GM12878 (cell line): ENCODE measurements at regions not wholly inside any gene's neighbourhood (a gene's known extent, or its start where the extent isn't known, plus 50 kb on each side); places are given as distances from the start of the nearest gene placed in this dataset.

Source experiments
- ATAC-seq: fragments of 200-7000 bp; cut with Tn5 transposase; 3 replicates; pipeline ENCODE4 v1.9.1; 2020; ENCODE audit warnings: mild to moderate bottlenecking, moderate library complexity
- BruUV-seq: library from RNA; stranded (reverse); fragments of 400-500 nt; replicated peaks from 2 replicates; lab custom pipeline; 2021; lab: Mats Ljungman, UMichigan
- CTCF ChIA-PET: fragments of 300-600 bp; sonication (Branson Sonifier 250); formaldehyde crosslinking; extraction: SDS; loops from one replicate; lab custom pipeline; 2021; ENCODE audit warnings: inconsistent platforms; lab: Yijun Ruan, JAX
- POLR2A ChIA-PET: fragments of 350-600 bp; formaldehyde crosslinking; extraction: SDS; loops from one replicate; lab custom pipeline; 2021; ENCODE audit warnings: inconsistent platforms; lab: Charles Lee
- RAD21 ChIA-PET: fragments of 300-600 bp; sonication (Branson Sonifier 250); formaldehyde crosslinking; loops from one replicate; lab custom pipeline; 2023; ENCODE audit warnings: antibody characterized with exemption; ENCODE audit not compliant: unreplicated experiment; lab: Charles Lee
- SMC1A ChIA-PET: fragments of 300-600 bp; sonication (Branson Sonifier 250); formaldehyde crosslinking; loops from one replicate; lab custom pipeline; 2023; ENCODE audit not compliant: unreplicated experiment, uncharacterized antibody; lab: Charles Lee
- DNase-seq: peaks from one replicate; pipeline ENCODE4 v3.0.0-alpha.2; 2011; ENCODE audit warnings: low read depth, low spot score
- FAIRE-seq: peaks from 3 replicates; lab custom pipeline; 2011; peaks lifted over from hg19 to GRCh38; lab: Jason Lieb, UNC
- H2AFZ ChIP-seq: 2 replicates; pipeline ENCODE4 v1.6.0; 2011; ENCODE audit warnings: low read depth, low read length, control low read depth; ENCODE audit not compliant: control insufficient read depth
- H3K27ac ChIP-seq: 2 replicates; pipeline ENCODE4 v1.5.1; 2011; ENCODE audit warnings: control low read depth; ENCODE audit not compliant: control insufficient read depth, insufficient read depth
- H3K27me3 ChIP-seq, 2 experiments: replicated peaks in 1 of 2; 2 replicates each; pipeline versions ENCODE4 v1.6.0 to v1.6.1; 2011; ENCODE audit warnings: low read length in 1 of 2; ENCODE audit not compliant: control insufficient read depth in 2 of 2, insufficient read depth in 2 of 2
- H3K36me3 ChIP-seq, 2 experiments: 2 replicates each; pipeline ENCODE4 v1.5.1; 2011; ENCODE audit warnings: low read length in 1 of 2; ENCODE audit not compliant: control insufficient read depth in 2 of 2, insufficient read depth in 2 of 2
- H3K4me1 ChIP-seq: 2 replicates; pipeline ENCODE4 v1.6.1; 2011; ENCODE audit warnings: mild to moderate bottlenecking, low read length, moderate library complexity, mixed read lengths; ENCODE audit not compliant: control insufficient read depth, insufficient read depth
- H3K4me2 ChIP-seq: 2 replicates; pipeline ENCODE4 v1.6.0; 2011; ENCODE audit warnings: control low read depth; ENCODE audit not compliant: control insufficient read depth, insufficient read depth
- H3K4me3 ChIP-seq: fragments of 200-600 bp; sonication (generic); 2 replicates; pipeline ENCODE4 v1.5.1; 2016
- H3K79me2 ChIP-seq: 2 replicates; pipeline ENCODE4 v1.6.0; 2011; ENCODE audit warnings: low read length; ENCODE audit not compliant: control insufficient read depth, insufficient read depth
- H3K9ac ChIP-seq: 2 replicates; pipeline ENCODE4 v1.8.0; 2011; ENCODE audit warnings: low read length, control low read depth, mixed read lengths; ENCODE audit not compliant: control insufficient read depth, insufficient read depth
- H3K9me3 ChIP-seq: replicated peaks from 3 replicates; pipeline ENCODE4 v1.5.1; 2011; ENCODE audit warnings: mild to moderate bottlenecking, low read length; ENCODE audit not compliant: control insufficient read depth, insufficient read depth
- H4K20me1 ChIP-seq: 2 replicates; pipeline ENCODE4 v1.6.0; 2011; ENCODE audit not compliant: control insufficient read depth, insufficient read depth
- CREM ChIP-seq: IDR thresholded peaks from 2 replicates; pipeline ENCODE4 v1.6.1; 2014; ENCODE audit warnings: antibody characterized with exemption, low read depth
- CTCF ChIP-seq, 3 experiments: IDR thresholded peaks in 2 of 3; conservative IDR thresholded peaks in 1 of 3; 2 replicates each; pipeline ENCODE4 v1.5.1; 2011; ENCODE audit warnings: low read depth in 3 of 3, low read length in 3 of 3, mild to moderate bottlenecking in 3 of 3, control low read depth in 2 of 3, moderate library complexity in 2 of 3, inconsistent platforms in 1 of 3, mixed read lengths in 1 of 3; ENCODE audit not compliant: control insufficient read depth in 2 of 3, insufficient read depth in 1 of 3; ENCODE audit errors: extremely low read depth in 1 of 3
- NBN ChIP-seq: fragments of 450-650 bp; IDR thresholded peaks from 2 replicates; pipeline ENCODE4 v1.6.1; 2016
- NR2C1 ChIP-seq: fragments of 450-650 bp; IDR thresholded peaks from 2 replicates; pipeline ENCODE4 v1.6.1; 2017; ENCODE audit warnings: antibody characterized with exemption, mild to moderate bottlenecking, moderate library complexity
- PAX8 ChIP-seq: fragments of 450-650 bp; IDR thresholded peaks from 2 replicates; pipeline ENCODE4 v1.6.1; 2017; ENCODE audit warnings: mild to moderate bottlenecking, moderate library complexity
- RB1 ChIP-seq: fragments of 450-650 bp; formaldehyde crosslinking; IDR thresholded peaks from 2 replicates; pipeline ENCODE4 v1.6.1; 2017; ENCODE audit warnings: mild to moderate bottlenecking, borderline replicate concordance
- SMAD1 ChIP-seq: fragments of 450-650 bp; IDR thresholded peaks from 2 replicates; pipeline ENCODE4 v1.6.1; 2018; ENCODE audit warnings: mild to moderate bottlenecking, low read depth; ENCODE audit not compliant: partially characterized antibody
- TBL1XR1 ChIP-seq: IDR thresholded peaks from 2 replicates; pipeline ENCODE4 v1.6.1; 2012; ENCODE audit warnings: low read depth, low read length, improper control_type of control experiment
- YBX1 ChIP-seq: fragments of 450-650 bp; IDR thresholded peaks from 2 replicates; pipeline ENCODE4 v1.6.1; 2016; ENCODE audit warnings: antibody characterized with exemption
- WGBS: methylation state at CpG from one replicate; pipeline ENCODE4 v1.1.6; 2016; ENCODE audit warnings: low lambda C conversion rate; ENCODE audit not compliant: insufficient replicate concordance, insufficient coverage; ENCODE audit errors: missing lambda C conversion rate; 5-methylcytosine and 5-hydroxymethylcytosine counted together
- in situ Hi-C: fragments of 300-500 bp; cut with MboI; formaldehyde crosslinking; loops from 9 replicates; pipeline ENCODE4 v1.14.3; 2018; ENCODE audit warnings: mixed read lengths
- intact Hi-C: fragments of 100-400 bp; cut with micrococcal nuclease; formaldehyde crosslinking; loops from one replicate; pipeline ENCODE4 v1.14.2; 2022; ENCODE audit not compliant: unreplicated experiment
- TF ChIP-seq, protein P1 (sequence below): fragments of 450-650 bp; conservative IDR thresholded peaks from 2 replicates; pipeline ENCODE4 v1.6.1; 2017; ENCODE audit warnings: mild to moderate bottlenecking, moderate library complexity
- TF ChIP-seq, protein P2 (sequence below): fragments of 450-650 bp; formaldehyde crosslinking; IDR thresholded peaks from 2 replicates; pipeline ENCODE4 v1.5.0; 2022; ENCODE audit warnings: mild to moderate bottlenecking, missing genetic modification characterization

GRCh38 chrX:65589304-65589703, 54.7 kb upstream of the LAS1L start:
- ATAC-seq: no peak; the same call in 2 of the 3 replicates
- Histone ChIP-seq H3K4me3 (no peak overlapping the region), H3K4me1 (peaks cover 8% of the 10 kb centered on the region; the same call in 1 of the 2 replicates), H3K9ac (no peak overlapping the region), H3K27me3 (no peaks in the 10 kb centered on the region), H4K20me1 (no peaks in the 10 kb centered on the region), H3K9me3 (no peaks in the 10 kb centered on the region), H2AFZ (no peak overlapping the region), H3K4me2 (no peak overlapping the region), H3K79me2 (no peaks in the 10 kb centered on the region), H3K27ac (no peak overlapping the region), H3K36me3 (no peaks in the 10 kb centered on the region)
- ChIA-PET RAD21 (no interaction called here), CTCF (no interaction called here), SMC1A (interaction anchor here (0.6 to 0.7 kb wide), 2 partner anchors 130 to 136 kb away, joined by 3 to 4 read pairs; no protein-coding TSS in a partner anchor), POLR2A (no interaction called here)
- in situ Hi-C loops: loop anchor here (5.0 kb wide), 1 partner anchor 393 kb away; no protein-coding TSS in a partner anchor
- intact Hi-C loops: loop anchor here (10.0 kb wide), 2 partner anchors 425 to 615 kb away; no protein-coding TSS in a partner anchor
- BruUV-seq: no TSS peak
- TF ChIP-seq PAX8 (no peak), SMAD1 (no peak), CTCF (IDR thresholded peaks at IDR 0.05 in 2 of 3, conservative IDR thresholded peaks at IDR 0.05 in 1 of 3; ENCODE audit: control insufficient read depth in 2 of 3, extremely low read depth in 1 of 3, insufficient read depth in 1 of 3, low read depth in 3 of 3, low read length in 3 of 3) (peak in 1 of 3 experiments; percentile 4; a peak in 1 of 6 replicates)
- no peak for DNase-seq
- WGBS: 35% methylated on average over 4 of the region's 4 CpGs
- no peak for FAIRE-seq

GRCh38 chrX:65588795-65589194, 54.2 kb upstream of the LAS1L start:
- FAIRE-seq (no peak), ATAC-seq (no peak), DNase-seq (no peak)
- no TSS peak for BruUV-seq
- ChIA-PET POLR2A (no interaction called here), RAD21 (no interaction called here), SMC1A (no interaction called here), CTCF (no interaction called here)
- Histone ChIP-seq H3K9me3 (no peaks in the 10 kb centered on the region), H3K9ac (no peak overlapping the region), H3K4me3 (no peak overlapping the region), H2AFZ (no peak overlapping the region), H3K36me3 (no peaks in the 10 kb centered on the region), H3K4me2 (no peak overlapping the region), H3K27me3 (no peaks in the 10 kb centered on the region), H3K27ac (no peak overlapping the region), H3K79me2 (no peaks in the 10 kb centered on the region), H4K20me1 (no peaks in the 10 kb centered on the region), H3K4me1 (peaks cover 5% of the 10 kb centered on the region; the same call in 1 of the 2 replicates)
- in situ Hi-C loops (loop anchor here (5.0 kb wide), 1 partner anchor 394 kb away; no protein-coding TSS in a partner anchor), intact Hi-C loops (loop anchor here (10.0 kb wide), 2 partner anchors 426 to 616 kb away; no protein-coding TSS in a partner anchor)
- WGBS: 83% methylated on average over 1 of the region's 1 CpG
- TF ChIP-seq YBX1 (no peak), TBL1XR1 (no peak), NR2C1 (no peak), RB1 (no peak), NBN (no peak), CREM (no peak)
- TF ChIP-seq, protein P1, sequence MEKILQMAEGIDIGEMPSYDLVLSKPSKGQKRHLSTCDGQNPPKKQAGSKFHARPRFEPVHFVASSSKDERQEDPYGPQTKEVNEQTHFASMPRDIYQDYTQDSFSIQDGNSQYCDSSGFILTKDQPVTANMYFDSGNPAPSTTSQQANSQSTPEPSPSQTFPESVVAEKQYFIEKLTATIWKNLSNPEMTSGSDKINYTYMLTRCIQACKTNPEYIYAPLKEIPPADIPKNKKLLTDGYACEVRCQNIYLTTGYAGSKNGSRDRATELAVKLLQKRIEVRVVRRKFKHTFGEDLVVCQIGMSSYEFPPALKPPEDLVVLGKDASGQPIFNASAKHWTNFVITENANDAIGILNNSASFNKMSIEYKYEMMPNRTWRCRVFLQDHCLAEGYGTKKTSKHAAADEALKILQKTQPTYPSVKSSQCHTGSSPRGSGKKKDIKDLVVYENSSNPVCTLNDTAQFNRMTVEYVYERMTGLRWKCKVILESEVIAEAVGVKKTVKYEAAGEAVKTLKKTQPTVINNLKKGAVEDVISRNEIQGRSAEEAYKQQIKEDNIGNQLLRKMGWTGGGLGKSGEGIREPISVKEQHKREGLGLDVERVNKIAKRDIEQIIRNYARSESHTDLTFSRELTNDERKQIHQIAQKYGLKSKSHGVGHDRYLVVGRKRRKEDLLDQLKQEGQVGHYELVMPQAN: no peak
- TF ChIP-seq, protein P2, sequence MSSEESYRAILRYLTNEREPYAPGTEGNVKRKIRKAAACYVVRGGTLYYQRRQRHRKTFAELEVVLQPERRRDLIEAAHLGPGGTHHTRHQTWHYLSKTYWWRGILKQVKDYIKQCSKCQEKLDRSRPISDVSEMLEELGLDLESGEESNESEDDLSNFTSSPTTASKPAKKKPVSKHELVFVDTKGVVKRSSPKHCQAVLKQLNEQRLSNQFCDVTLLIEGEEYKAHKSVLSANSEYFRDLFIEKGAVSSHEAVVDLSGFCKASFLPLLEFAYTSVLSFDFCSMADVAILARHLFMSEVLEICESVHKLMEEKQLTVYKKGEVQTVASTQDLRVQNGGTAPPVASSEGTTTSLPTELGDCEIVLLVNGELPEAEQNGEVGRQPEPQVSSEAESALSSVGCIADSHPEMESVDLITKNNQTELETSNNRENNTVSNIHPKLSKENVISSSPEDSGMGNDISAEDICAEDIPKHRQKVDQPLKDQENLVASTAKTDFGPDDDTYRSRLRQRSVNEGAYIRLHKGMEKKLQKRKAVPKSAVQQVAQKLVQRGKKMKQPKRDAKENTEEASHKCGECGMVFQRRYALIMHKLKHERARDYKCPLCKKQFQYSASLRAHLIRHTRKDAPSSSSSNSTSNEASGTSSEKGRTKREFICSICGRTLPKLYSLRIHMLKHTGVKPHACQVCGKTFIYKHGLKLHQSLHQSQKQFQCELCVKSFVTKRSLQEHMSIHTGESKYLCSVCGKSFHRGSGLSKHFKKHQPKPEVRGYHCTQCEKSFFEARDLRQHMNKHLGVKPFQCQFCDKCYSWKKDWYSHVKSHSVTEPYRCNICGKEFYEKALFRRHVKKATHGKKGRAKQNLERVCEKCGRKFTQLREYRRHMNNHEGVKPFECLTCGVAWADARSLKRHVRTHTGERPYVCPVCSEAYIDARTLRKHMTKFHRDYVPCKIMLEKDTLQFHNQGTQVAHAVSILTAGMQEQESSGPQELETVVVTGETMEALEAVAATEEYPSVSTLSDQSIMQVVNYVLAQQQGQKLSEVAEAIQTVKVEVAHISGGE: no peak
